ENCODE measurements at regions not wholly inside any gene's neighbourhood (a gene's known extent, or its start where the extent isn't known, plus 50 kb on each side); places are given as distances from the start of the nearest gene placed in this dataset.

GRCh38 chr2:226637383-226637782 lies 162.2 kb downstream of the IRS1 start:
- no peak for TF ChIP-seq YY1 (IDR thresholded peaks at IDR 0.05; ENCODE audit: insufficient read depth, insufficient read length)
- TF ChIP-seq SUZ12 (IDR thresholded peaks at IDR 0.05; ENCODE audit: extremely low read depth, insufficient read depth, insufficient read length), result no peak
- no peak for TF ChIP-seq ZNF274 (IDR thresholded peaks at IDR 0.05; ENCODE audit: low read depth, low read length)
